HG03457 (cell line): ENCODE measurements at regions not wholly inside any gene's neighbourhood (a gene's known extent, or its start where the extent isn't known, plus 50 kb on each side); places are given as distances from the start of the nearest gene placed in this dataset.

Experiments
- ATAC-seq: cut with Tn5 transposase; IDR thresholded peaks from one replicate; pipeline ENCODE4 v1.9.1; 2021; ENCODE audit warnings: moderate number of reproducible peaks; ENCODE audit not compliant: unreplicated experiment

- ATAC-seq, result no peak
Observed at GRCh38 chr7:10221084-10221483, 752.6 kb upstream of the PHF14 start.

- no peak for ATAC-seq
Observed at GRCh38 chr7:10222976-10223375, 750.7 kb upstream of the PHF14 start.

GRCh38 chr7:10225275-10225674 is 748.4 kb upstream of the PHF14 start:
- ATAC-seq, result no peak

- no peak for ATAC-seq
Observed at GRCh38 chr7:10237306-10237705, 736.4 kb upstream of the PHF14 start.

- no peak for ATAC-seq
Observed at GRCh38 chr7:10238641-10239040, 735.0 kb upstream of the PHF14 start.

GRCh38 chr7:10239695-10240345 is 733.9 kb upstream of the PHF14 start:
- ATAC-seq, result no peak

GRCh38 chr7:10245406-10245805 is 728.3 kb upstream of the PHF14 start:
- ATAC-seq, result no peak

- no peak for ATAC-seq
Observed at GRCh38 chr7:10257438-10257837, 716.2 kb upstream of the PHF14 start.

- ATAC-seq, result no peak
Observed at GRCh38 chr7:10266976-10267375, 706.7 kb upstream of the PHF14 start.

- ATAC-seq, result no peak
Observed at GRCh38 chr7:10268034-10268433, 705.6 kb upstream of the PHF14 start.

- ATAC-seq, result no peak
Observed at GRCh38 chr7:10282909-10283308, 690.8 kb upstream of the PHF14 start.

- ATAC-seq, result no peak
Observed at GRCh38 chr7:10284001-10284400, 689.7 kb upstream of the PHF14 start.

GRCh38 chr7:10299384-10299783 is 674.3 kb upstream of the PHF14 start:
- no peak for ATAC-seq

- no peak for ATAC-seq
Observed at GRCh38 chr7:10300577-10300976, 673.1 kb upstream of the PHF14 start.

GRCh38 chr7:10308276-10308675 is 665.4 kb upstream of the PHF14 start:
- ATAC-seq, result no peak

- no peak for ATAC-seq
Observed at GRCh38 chr7:10312942-10313341, 660.7 kb upstream of the PHF14 start.

- no peak for ATAC-seq
Observed at GRCh38 chr7:10315881-10316280, 657.8 kb upstream of the PHF14 start.

- ATAC-seq, result no peak
Observed at GRCh38 chr7:10316488-10316887, 657.2 kb upstream of the PHF14 start.

GRCh38 chr7:10325395-10325794 is 648.3 kb upstream of the PHF14 start:
- ATAC-seq, result no peak

GRCh38 chr7:10343108-10343507 is 630.6 kb upstream of the PHF14 start:
- ATAC-seq, result no peak

GRCh38 chr7:10346032-10346431 is 627.6 kb upstream of the PHF14 start:
- ATAC-seq, result no peak

GRCh38 chr7:10355816-10356215 is 617.9 kb upstream of the PHF14 start:
- no peak for ATAC-seq

- no peak for ATAC-seq
Observed at GRCh38 chr7:10360050-10360449, 613.6 kb upstream of the PHF14 start.
